B cell (primary cell): ENCODE measurements at regions not wholly inside any gene's neighbourhood (a gene's known extent, or its start where the extent isn't known, plus 50 kb on each side); places are given as distances from the start of the nearest gene placed in this dataset.

ENCODE experiments used
- ATAC-seq: fragments of 200-7000 bp; cut with Tn5 transposase; one replicate; pipeline ENCODE4 v1.10.0; 2021; ENCODE audit warnings: low read depth, mild to moderate bottlenecking, moderate number of reproducible peaks, moderate library complexity
- CTCF ChIA-PET: fragments of 350-600 bp; sonication (Branson Sonifier 250); formaldehyde crosslinking; loops from one replicate; lab custom pipeline; 2021; ENCODE audit warnings: antibody characterized with exemption, inconsistent platforms; lab: Charles Lee
- POLR2A ChIA-PET: fragments of 350-600 bp; sonication (Branson Sonifier 250); formaldehyde crosslinking; loops from one replicate; lab custom pipeline; 2021; ENCODE audit warnings: antibody characterized with exemption; lab: Charles Lee
- DNase-seq: peaks from one replicate; pipeline ENCODE4 v3.0.0; 2013
- H2AFZ ChIP-seq: 2 replicates; pipeline ENCODE4 v1.6.1; 2012; ENCODE audit warnings: mild to moderate bottlenecking, low read depth, low read length; ENCODE audit not compliant: insufficient read depth, poor library complexity, severe bottlenecking
- H3K27ac ChIP-seq, 2 donors: 1 replicate in 1 of 2; 2 replicates in 1 of 2; pipeline ENCODE4 v1.5.1; 2012 to 2013; ENCODE audit warnings: low read length in 2 of 2, mild to moderate bottlenecking in 2 of 2, moderate library complexity in 1 of 2
- H3K27me3 ChIP-seq, 4 experiments: fragments of 200-600 bp in 1 of 4; sonication (generic) in 1 of 4; replicated peaks in 1 of 4; 1 replicate in 2 of 4; 2 replicates in 2 of 4; pipeline versions ENCODE4 v1.6.1 to v1.7.0; 2013 to 2016; ENCODE audit warnings: low read length in 3 of 4, mild to moderate bottlenecking in 2 of 4, mixed read lengths in 1 of 4, moderate library complexity in 1 of 4; ENCODE audit not compliant: insufficient read depth in 4 of 4, control insufficient read depth in 3 of 4; ENCODE audit errors: control extremely low read depth in 1 of 4
- H3K36me3 ChIP-seq, 2 experiments: replicated peaks in 1 of 2; 1 replicate in 1 of 2; 2 replicates in 1 of 2; pipeline versions ENCODE4 v1.6.1 to v1.7.1; 2013; ENCODE audit warnings: low read length in 1 of 2; ENCODE audit not compliant: insufficient read depth in 2 of 2, control insufficient read depth in 1 of 2; ENCODE audit errors: control extremely low read depth in 1 of 2, extremely low read depth in 1 of 2
- H3K4me1 ChIP-seq, 2 donors: fragments of 200-600 bp in 1 of 2; sonication (generic) in 1 of 2; 1 replicate in 1 of 2; 2 replicates in 1 of 2; pipeline versions ENCODE4 v1.5.1 to v1.6.1; 2013 to 2017; ENCODE audit warnings: low read length in 2 of 2; ENCODE audit not compliant: control insufficient read depth in 2 of 2, insufficient read depth in 2 of 2
- H3K4me2 ChIP-seq: replicated peaks from 2 replicates; pipeline ENCODE3; 2012; ENCODE audit warnings: mild to moderate bottlenecking, low read depth, low read length; ENCODE audit not compliant: poor library complexity, severe bottlenecking
- H3K4me3 ChIP-seq, 5 experiments: fragments of 200-600 bp in 1 of 5; sonication (generic) in 1 of 5; 1 replicate in 3 of 5; 2 replicates in 2 of 5; pipeline versions ENCODE4 v1.5.1 to v1.7.0; 2011 to 2016; ENCODE audit warnings: low read length in 4 of 5, mild to moderate bottlenecking in 4 of 5, low read depth in 2 of 5, control low read depth in 1 of 5, moderate library complexity in 1 of 5; ENCODE audit not compliant: insufficient read depth in 1 of 5; ENCODE audit errors: control extremely low read depth in 1 of 5, extremely low read depth in 1 of 5
- H3K79me2 ChIP-seq: fragments of 200-600 bp; sonication (generic); one replicate; pipeline ENCODE4 v1.6.0; 2016; ENCODE audit warnings: low read length; ENCODE audit not compliant: control insufficient read depth, insufficient read depth
- H3K9ac ChIP-seq: fragments of 200-600 bp; sonication (generic); 2 replicates; pipeline ENCODE4 v1.6.1; 2017; ENCODE audit warnings: mild to moderate bottlenecking, low read length, moderate library complexity
- H3K9me3 ChIP-seq, 3 donors: one replicate each; pipeline versions ENCODE4 v1.6.1 to v1.7.1; 2013; ENCODE audit warnings: low read length in 2 of 3; ENCODE audit not compliant: control insufficient read depth in 2 of 3, insufficient read depth in 1 of 3; ENCODE audit errors: control extremely low read depth in 1 of 3
- H4K20me1 ChIP-seq: 2 replicates; pipeline ENCODE4 v1.6.0; 2012; ENCODE audit warnings: mild to moderate bottlenecking, low read length; ENCODE audit not compliant: insufficient read depth, control insufficient read depth, poor library complexity, severe bottlenecking
- H3K27ac Mint-ChIP-seq: one replicate; pipeline ENCODE4 v1.8.0; 2021; ENCODE audit warnings: mixed read lengths
- H3K27me3 Mint-ChIP-seq: one replicate; pipeline ENCODE4 v1.8.0; 2021; ENCODE audit warnings: mixed read lengths
- H3K4me1 Mint-ChIP-seq: one replicate; pipeline ENCODE4 v1.8.0; 2021; ENCODE audit warnings: mixed read lengths
- H3K4me3 Mint-ChIP-seq: one replicate; pipeline ENCODE4 v1.8.0; 2021; ENCODE audit warnings: mixed read lengths
- H3K9me3 Mint-ChIP-seq: one replicate; pipeline ENCODE4 v1.8.0; 2022; ENCODE audit warnings: mixed read lengths; ENCODE audit not compliant: insufficient read depth
- CTCF ChIP-seq: fragments of 200-600 bp; IDR thresholded peaks from one replicate; pipeline ENCODE4 v1.8.0; 2022; ENCODE audit warnings: antibody characterized with exemption, mild to moderate bottlenecking
- EZH2 ChIP-seq: IDR thresholded peaks from 2 replicates; pipeline ENCODE4 v1.6.1; 2012; ENCODE audit warnings: borderline replicate concordance, low read depth, mild to moderate bottlenecking, moderate library complexity, low read length; ENCODE audit not compliant: insufficient read depth, poor library complexity, severe bottlenecking
- WGBS: methylation state at CpG from one replicate; pipeline ENCODE4 v1.1.5; 2013; ENCODE audit warnings: missing lambda C conversion rate; ENCODE audit not compliant: insufficient coverage; 5-methylcytosine and 5-hydroxymethylcytosine counted together
- intact Hi-C: fragments of 100-400 bp; cut with micrococcal nuclease; formaldehyde crosslinking; loops from one replicate; pipeline ENCODE4 v1.10.0; 2022

- H4K20me1 ChIP-seq = no peaks in the 10 kb centered on the region
- H3K4me3 ChIP-seq = no peak overlapping the region
- H3K4me3 Mint-ChIP-seq = no peak overlapping the region
- peaks cover 20% of the 10 kb centered on the region for H3K27me3 Mint-ChIP-seq
- H3K4me2 ChIP-seq = no peak overlapping the region
- no CpG with 5 or more reads among the region's 1 CpG for WGBS
- no peak overlapping the region for H2AFZ ChIP-seq
- no peak overlapping the region for H3K9ac ChIP-seq
- ChIA-PET POLR2A (no interaction called here), CTCF (no interaction called here)
- no peaks in the 10 kb centered on the region for H3K79me2 ChIP-seq
- H3K4me1 Mint-ChIP-seq = no peaks in the 10 kb centered on the region
- H3K27ac Mint-ChIP-seq = no peak overlapping the region
- TF ChIP-seq EZH2 (no peak), CTCF (no peak)
- no peaks in the 10 kb centered on the region for H3K36me3 ChIP-seq
- no peak overlapping the region for H3K27ac ChIP-seq
- ATAC-seq = no peak
- peaks cover 0 to 3% (median 0%) of the 10 kb centered on the region in 3 donors for H3K9me3 ChIP-seq
- H3K27me3 ChIP-seq = no peaks in the 10 kb centered on the region
- DNase-seq = no peak
- H3K9me3 Mint-ChIP-seq = no peaks in the 10 kb centered on the region
- intact Hi-C loops = no loop called here
- H3K4me1 ChIP-seq = no peaks in the 10 kb centered on the region
Measured at GRCh38 chr5:36529142-36529541, 77.3 kb upstream of the SLC1A3 start.

GRCh38 chr5:36530215-36530614 is 76.2 kb upstream of the SLC1A3 start:
- intact Hi-C loops = no loop called here
- Mint-ChIP-seq H3K9me3 (no peaks in the 10 kb centered on the region), H3K4me3 (no peak overlapping the region), H3K27ac (no peak overlapping the region), H3K27me3 (peaks cover 20% of the 10 kb centered on the region), H3K4me1 (no peaks in the 10 kb centered on the region)
- H3K79me2 ChIP-seq = no peaks in the 10 kb centered on the region
- WGBS = 100% methylated on average over 1 of the region's 2 CpGs
- H3K9me3 ChIP-seq = peaks cover 0 to 3% (median 0%) of the 10 kb centered on the region in 3 donors
- H3K4me2 ChIP-seq = no peak overlapping the region
- no peaks in the 10 kb centered on the region for H3K27me3 ChIP-seq
- H3K27ac ChIP-seq = no peak overlapping the region
- no peak for ATAC-seq
- ChIA-PET POLR2A (no interaction called here), CTCF (no interaction called here)
- DNase-seq = no peak
- H3K4me3 ChIP-seq = no peak overlapping the region
- TF ChIP-seq EZH2 (no peak), CTCF (no peak)
- H4K20me1 ChIP-seq = no peaks in the 10 kb centered on the region
- H3K9ac ChIP-seq = no peak overlapping the region
- H2AFZ ChIP-seq = no peak overlapping the region
- no peaks in the 10 kb centered on the region for H3K36me3 ChIP-seq
- no peaks in the 10 kb centered on the region for H3K4me1 ChIP-seq
